ENCODE measurements at regions not wholly inside any gene's neighbourhood (a gene's known extent, or its start where the extent isn't known, plus 50 kb on each side); places are given as distances from the start of the nearest gene placed in this dataset.
A peak's percentile ranks its signal among the peaks of the same experiment; 100 is the strongest.

- H3K36me3 ChIP-seq (ENCODE audit: control insufficient read depth, insufficient read depth, low read length), result 0 out of 2 replicates have a peak, but pooled peaks cover 1% of the 10 kb centered on the region
- H2BK15ac ChIP-seq (ENCODE audit: low read depth, low read length), result no peak overlapping the region
- H4K20me1 ChIP-seq (ENCODE audit: insufficient read depth, low read length), result no peaks in the 10 kb centered on the region; the same call in 1 of the 2 replicates
- in situ Hi-C loops (cut with MboI; ENCODE audit: low sequenced_read_pairs), result no loop called here
- H2AK5ac ChIP-seq (ENCODE audit: low read depth, low read length), result peak overlapping the region; percentile 83; the same call in 1 of the 2 replicates
- no peak for ATAC-seq (ENCODE audit: low read depth)
- no peak overlapping the region for H2AFZ ChIP-seq (replicated peaks; ENCODE audit: low read length, poor library complexity)
- no peak overlapping the region for H4K91ac ChIP-seq (ENCODE audit: insufficient read depth, low read depth, low read length)
- H3K79me1 ChIP-seq (ENCODE audit: low read depth in 1 of 2, low read length in 2 of 2), result peaks cover 0 to 27% of the 10 kb centered on the region in 2 experiments; a peak in 2 of 4 replicates
- intact Hi-C loops (cut with micrococcal nuclease), result no loop called here
- no peak overlapping the region for H3K23ac ChIP-seq (ENCODE audit: low read depth, low read length)
- H3K9ac ChIP-seq (ENCODE audit: low read depth, low read length), result no peak overlapping the region
- H3K4me2 ChIP-seq (ENCODE audit: low read depth, low read length), result no peak overlapping the region
- no peaks in the 10 kb centered on the region for H3K27me3 ChIP-seq (ENCODE audit: control insufficient read depth, insufficient read depth, low read length)
- H4K5ac ChIP-seq (ENCODE audit: low read depth, low read length), result no peak overlapping the region
- H3K9me3 ChIP-seq (ENCODE audit: control insufficient read depth, insufficient read depth, low read length), result no peaks in the 10 kb centered on the region
- CTCF ChIA-PET, result no interaction called here
- H2BK120ac ChIP-seq (ENCODE audit: low read depth, low read length), result no peak overlapping the region
- H2BK20ac ChIP-seq (ENCODE audit: low read depth, low read length), result no peak overlapping the region
- H3K14ac ChIP-seq (replicated peaks; ENCODE audit: low read depth, low read length), result 0 out of 2 replicates have a peak overlapping the region, but pooled peaks have one; percentile 41
- TF ChIP-seq RCOR1 (IDR thresholded peaks at IDR 0.05; ENCODE audit: insufficient replicate concordance, low read length) (no peak), MAZ (IDR thresholded peaks at IDR 0.05; ENCODE audit: borderline replicate concordance, low read depth, low read length) (no peak), SMC3 (IDR thresholded peaks at IDR 0.05; ENCODE audit: low read depth, low read length) (no peak), RFX5 (IDR thresholded peaks at IDR 0.05; ENCODE audit: low read depth, low read length) (no peak), ELK1 (IDR thresholded peaks at IDR 0.05; ENCODE audit: borderline replicate concordance, low read depth, low read length) (no peak), CHD1 (IDR thresholded peaks at IDR 0.05; ENCODE audit: low read depth, low read length) (no peak), CTCF (conservative IDR thresholded peaks at IDR 0.05; ENCODE audit: low read depth, low read length) (no peak)
- TF ChIP-seq, protein P1, sequence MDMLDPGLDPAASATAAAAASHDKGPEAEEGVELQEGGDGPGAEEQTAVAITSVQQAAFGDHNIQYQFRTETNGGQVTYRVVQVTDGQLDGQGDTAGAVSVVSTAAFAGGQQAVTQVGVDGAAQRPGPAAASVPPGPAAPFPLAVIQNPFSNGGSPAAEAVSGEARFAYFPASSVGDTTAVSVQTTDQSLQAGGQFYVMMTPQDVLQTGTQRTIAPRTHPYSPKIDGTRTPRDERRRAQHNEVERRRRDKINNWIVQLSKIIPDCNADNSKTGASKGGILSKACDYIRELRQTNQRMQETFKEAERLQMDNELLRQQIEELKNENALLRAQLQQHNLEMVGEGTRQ (IDR thresholded peaks at IDR 0.05; ENCODE audit: low read depth, low read length), result no peak
- no peak overlapping the region for H3K4me3 ChIP-seq (ENCODE audit: insufficient read depth, low read depth, low read length)
- no peak overlapping the region for H2BK5ac ChIP-seq (ENCODE audit: low read depth, low read length, poor library complexity, severe bottlenecking)
- dilution Hi-C loops (cut with HindIII; ENCODE audit: low sequenced_read_pairs, unreplicated experiment), result no loop called here
- no peak overlapping the region for H3K18ac ChIP-seq (ENCODE audit: low read depth, low read length)
- POLR2A ChIA-PET (ENCODE audit: unreplicated experiment), result no interaction called here
- no peak overlapping the region for H4K8ac ChIP-seq (ENCODE audit: low read depth in 2 of 2, low read length in 2 of 2)
- H3K4ac ChIP-seq (ENCODE audit: low read depth, low read length), result no peak overlapping the region
- DNase-seq, result no peak
- H3K27ac ChIP-seq (ENCODE audit: insufficient read depth, low read length), result no peak overlapping the region
- H3K4me1 ChIP-seq (ENCODE audit: control insufficient read depth, insufficient read depth, low read length), result peaks cover 2% of the 10 kb centered on the region
- no CpG with 5 or more reads among the region's 2 CpGs for WGBS, 2 experiments (ENCODE audit: extremely low coverage in 2 of 2, insufficient read length in 1 of 2)
- peaks cover 22% of the 10 kb centered on the region for H3K9me1 ChIP-seq (ENCODE audit: insufficient read depth, low read length)
- H3K56ac ChIP-seq (ENCODE audit: extremely low read depth, insufficient read depth, low read length), result no peak overlapping the region
- no TSS peak for BruUV-seq (replicated peaks)
- H2AK9ac ChIP-seq (replicated peaks; ENCODE audit: low read depth, low read length, poor library complexity), result no peak overlapping the region
Measured at GRCh38 chr6:21676769-21677168, 83.2 kb downstream of the SOX4 start.
